Astrocyte (in vitro differentiated cells and primary cell): ENCODE measurements at regions not wholly inside any gene's neighbourhood (a gene's known extent, or its start where the extent isn't known, plus 50 kb on each side); places are given as distances from the start of the nearest gene placed in this dataset.

Experiments
- DNase-seq: peaks from one replicate; pipeline ENCODE4 v3.0.0-alpha.2; 2010; ENCODE audit warnings: low read depth
- FAIRE-seq: peaks from 2 replicates; lab custom pipeline; 2011; peaks lifted over from hg19 to GRCh38; lab: Jason Lieb, UNC
- H2AFZ ChIP-seq: 2 replicates; pipeline ENCODE4 v1.6.0; 2012; ENCODE audit warnings: low read depth, low read length, inconsistent platforms
- H3K27ac ChIP-seq: 2 replicates; pipeline ENCODE4 v1.5.1; 2011; ENCODE audit warnings: low read depth, low read length, inconsistent platforms
- H3K27me3 ChIP-seq: 2 replicates; pipeline ENCODE4 v1.6.0; 2011; ENCODE audit warnings: low read length, inconsistent platforms; ENCODE audit not compliant: insufficient read depth
- H3K36me3 ChIP-seq: 2 replicates; pipeline ENCODE4 v1.5.1; 2011; ENCODE audit warnings: low read length, inconsistent platforms; ENCODE audit not compliant: insufficient read depth
- H3K4me1 ChIP-seq: 2 replicates; pipeline ENCODE4 v1.5.1; 2011; ENCODE audit warnings: low read length, inconsistent platforms; ENCODE audit not compliant: insufficient read depth
- H3K4me2 ChIP-seq: 2 replicates; pipeline ENCODE4 v1.6.0; 2012; ENCODE audit warnings: low read length, inconsistent platforms
- H3K4me3 ChIP-seq: 2 replicates; pipeline ENCODE4 v1.5.1; 2011; ENCODE audit warnings: low read depth, mild to moderate bottlenecking, low read length, inconsistent platforms; ENCODE audit not compliant: insufficient read depth
- H3K79me2 ChIP-seq: 2 replicates; pipeline ENCODE4 v1.6.0; 2012; ENCODE audit warnings: mild to moderate bottlenecking, low read length, inconsistent platforms; ENCODE audit not compliant: insufficient read depth
- H3K9ac ChIP-seq: 2 replicates; pipeline ENCODE4 v1.6.0; 2012; ENCODE audit warnings: mild to moderate bottlenecking, low read length, inconsistent platforms
- H3K9me3 ChIP-seq: 2 replicates; pipeline ENCODE4 v1.5.1; 2012; ENCODE audit warnings: low read depth, mild to moderate bottlenecking, low read length, inconsistent platforms; ENCODE audit not compliant: insufficient read depth
- H4K20me1 ChIP-seq: 2 replicates; pipeline ENCODE4 v1.6.0; 2012; ENCODE audit warnings: low read length, inconsistent platforms; ENCODE audit not compliant: insufficient read depth
- H3K27ac Mint-ChIP-seq: one replicate; pipeline ENCODE4 v1.8.0; 2021; ENCODE audit warnings: mild to moderate bottlenecking, mixed read lengths; ENCODE audit not compliant: unreplicated experiment
- H3K27me3 Mint-ChIP-seq: one replicate; pipeline ENCODE4 v1.8.0; 2021; ENCODE audit warnings: low read depth, mixed read lengths; ENCODE audit not compliant: unreplicated experiment
- H3K36me3 Mint-ChIP-seq: one replicate; pipeline ENCODE4 v1.8.0; 2021; ENCODE audit warnings: low read depth, mixed read lengths; ENCODE audit not compliant: unreplicated experiment
- H3K4me1 Mint-ChIP-seq: one replicate; pipeline ENCODE4 v1.8.0; 2021; ENCODE audit warnings: low read depth, mixed read lengths; ENCODE audit not compliant: unreplicated experiment
- H3K4me3 Mint-ChIP-seq: one replicate; pipeline ENCODE4 v1.8.0; 2021; ENCODE audit warnings: mild to moderate bottlenecking, moderate library complexity, mixed read lengths; ENCODE audit not compliant: unreplicated experiment
- H3K9me3 Mint-ChIP-seq: one replicate; pipeline ENCODE4 v1.8.0; 2021; ENCODE audit warnings: mild to moderate bottlenecking, mixed read lengths; ENCODE audit not compliant: unreplicated experiment
- CTCF ChIP-seq: IDR thresholded peaks from 2 replicates; pipeline ENCODE4 v1.5.1; 2011; ENCODE audit warnings: low read depth, mild to moderate bottlenecking, inconsistent platforms, low read length, moderate library complexity; ENCODE audit not compliant: insufficient read depth
- EZH2 ChIP-seq: IDR thresholded peaks from 2 replicates; pipeline ENCODE4 v1.6.1; 2012; ENCODE audit warnings: mild to moderate bottlenecking, low read length, inconsistent platforms; ENCODE audit not compliant: insufficient read depth

- no peaks in the 10 kb centered on the region for H3K9me3 ChIP-seq
- no peak overlapping the region for H3K9ac ChIP-seq
- no peak overlapping the region for H3K27ac ChIP-seq
- no peak for DNase-seq
- Mint-ChIP-seq H3K27me3 (peaks cover 12% of the 10 kb centered on the region), H3K4me3 (no peak overlapping the region), H3K36me3 (no peaks in the 10 kb centered on the region), H3K9me3 (peaks cover 3% of the 10 kb centered on the region), H3K27ac (no peak overlapping the region), H3K4me1 (no peaks in the 10 kb centered on the region)
- TF ChIP-seq CTCF, result no peak
- no peak for TF ChIP-seq EZH2
- H3K4me1 ChIP-seq, result no peaks in the 10 kb centered on the region
- H3K4me3 ChIP-seq, result no peak overlapping the region
- no peak for FAIRE-seq
- no peaks in the 10 kb centered on the region for H3K36me3 ChIP-seq
- no peak overlapping the region for H2AFZ ChIP-seq
- H3K79me2 ChIP-seq, result no peaks in the 10 kb centered on the region
- H3K27me3 ChIP-seq, result no peaks in the 10 kb centered on the region
- H3K4me2 ChIP-seq, result no peak overlapping the region
- no peaks in the 10 kb centered on the region for H4K20me1 ChIP-seq
Observed at GRCh38 chr6:4589295-4589694, 186.9 kb upstream of the CDYL start.

- Mint-ChIP-seq H3K27ac (no peak overlapping the region), H3K4me1 (no peaks in the 10 kb centered on the region), H3K27me3 (peaks cover 12% of the 10 kb centered on the region), H3K36me3 (no peaks in the 10 kb centered on the region), H3K9me3 (peaks cover 3% of the 10 kb centered on the region), H3K4me3 (no peak overlapping the region)
- H3K4me1 ChIP-seq, result peaks cover 3% of the 10 kb centered on the region
- no peaks in the 10 kb centered on the region for H3K27me3 ChIP-seq
- DNase-seq (no peak), FAIRE-seq (no peak)
- H3K9ac ChIP-seq, result no peak overlapping the region
- H3K27ac ChIP-seq, result no peak overlapping the region
- H2AFZ ChIP-seq, result no peak overlapping the region
- TF ChIP-seq CTCF, result no peak
- TF ChIP-seq EZH2, result no peak
- no peak overlapping the region for H3K4me3 ChIP-seq
- no peak overlapping the region for H3K4me2 ChIP-seq
- no peaks in the 10 kb centered on the region for H3K79me2 ChIP-seq
- H3K9me3 ChIP-seq, result no peaks in the 10 kb centered on the region
- no peaks in the 10 kb centered on the region for H4K20me1 ChIP-seq
- no peaks in the 10 kb centered on the region for H3K36me3 ChIP-seq
Observed at GRCh38 chr6:4588581-4588980, 187.6 kb upstream of the CDYL start.

GRCh38 chr6:4588163-4588562 lies 188.0 kb upstream of the CDYL start:
- Mint-ChIP-seq H3K27me3 (peaks cover 12% of the 10 kb centered on the region), H3K36me3 (no peaks in the 10 kb centered on the region), H3K27ac (no peak overlapping the region), H3K4me1 (peaks cover 1% of the 10 kb centered on the region), H3K4me3 (no peak overlapping the region), H3K9me3 (peaks cover 3% of the 10 kb centered on the region)
- Histone ChIP-seq H3K9me3 (no peaks in the 10 kb centered on the region), H3K27me3 (no peaks in the 10 kb centered on the region), H3K9ac (no peak overlapping the region), H3K79me2 (no peaks in the 10 kb centered on the region), H3K4me3 (no peak overlapping the region), H3K27ac (no peak overlapping the region), H3K4me1 (peaks cover 7% of the 10 kb centered on the region), H4K20me1 (no peaks in the 10 kb centered on the region), H3K36me3 (no peaks in the 10 kb centered on the region), H3K4me2 (no peak overlapping the region), H2AFZ (no peak overlapping the region)
- no peak for FAIRE-seq
- no peak for TF ChIP-seq EZH2
- TF ChIP-seq CTCF, result no peak
- DNase-seq, result no peak
